Activated CD4-positive, alpha-beta T cell treated with anti-CD3 and anti-CD28 coated beads, Interleukin-2, amount 50 U/mL, for 24 hours (primary cell): ENCODE measurements at regions not wholly inside any gene's neighbourhood (a gene's known extent, or its start where the extent isn't known, plus 50 kb on each side); places are given as distances from the start of the nearest gene placed in this dataset.

Source experiments
- DNase-seq, 2 donors: peaks; one replicate each; pipeline ENCODE4 v3.0.0-alpha.2; 2020; ENCODE audit warnings: low read depth in 1 of 2, low spot score in 1 of 2

DNA sequence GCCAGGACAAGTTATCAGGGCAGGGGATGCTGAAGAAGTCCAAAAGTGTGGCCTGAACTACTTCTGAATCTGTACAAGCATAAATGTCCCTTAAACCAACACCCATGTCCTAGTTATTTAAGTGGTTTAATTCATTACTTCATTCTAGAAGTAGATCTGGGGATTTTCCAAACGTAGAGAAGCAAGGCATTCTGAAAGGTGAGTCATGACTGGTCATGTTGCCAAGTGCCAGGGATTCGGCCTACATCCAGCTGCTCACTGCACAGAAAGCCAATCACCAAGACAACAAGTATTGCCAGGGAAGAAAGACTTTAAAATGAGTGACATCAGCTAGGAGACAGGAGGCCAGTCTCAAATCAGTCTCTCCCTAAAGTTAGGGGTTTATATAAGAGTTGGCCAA, 396.6 kb downstream of the GABRB3 start:
- DNase-seq: no peak

DNA sequence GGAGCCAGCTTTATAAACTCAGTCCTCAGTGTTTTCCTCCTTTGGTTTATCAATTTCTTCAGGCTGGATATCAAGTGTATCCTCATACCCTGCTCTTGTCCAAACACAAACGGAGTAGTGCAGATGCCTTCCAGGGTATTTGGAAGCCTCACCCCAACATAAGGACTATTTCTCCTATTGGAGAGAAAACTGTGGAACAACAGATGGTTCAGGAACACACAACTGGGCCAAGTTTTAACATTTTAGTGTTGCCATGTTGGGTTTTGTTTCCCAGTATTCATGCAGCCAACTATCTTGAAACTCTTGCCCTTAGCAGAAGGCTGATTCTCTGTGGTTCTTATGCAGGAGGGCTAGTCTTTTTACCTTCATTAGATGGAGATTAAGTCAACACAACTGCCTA, 398.1 kb downstream of the GABRB3 start:
- no peak for DNase-seq

DNA sequence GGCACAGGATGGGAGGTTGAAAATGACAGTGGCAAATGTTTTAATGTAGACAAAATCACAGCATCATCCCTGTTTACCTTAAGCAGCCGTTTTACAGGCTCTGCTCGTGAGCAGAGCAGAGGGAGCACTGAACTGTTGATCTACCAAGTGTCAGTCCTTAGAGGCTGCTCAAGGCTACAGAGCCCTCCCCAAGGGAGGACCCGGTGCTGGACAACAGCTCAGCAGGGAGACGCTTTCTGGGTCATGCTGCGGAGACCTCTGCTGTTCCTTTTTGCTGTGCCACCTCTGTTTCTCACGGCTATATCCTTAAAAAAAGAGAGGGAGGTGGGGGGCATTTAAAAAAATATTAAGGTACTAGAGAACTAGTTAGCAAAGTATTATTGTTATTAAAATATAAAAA, 400.2 kb downstream of the GABRB3 start:
- no peak for DNase-seq

DNA sequence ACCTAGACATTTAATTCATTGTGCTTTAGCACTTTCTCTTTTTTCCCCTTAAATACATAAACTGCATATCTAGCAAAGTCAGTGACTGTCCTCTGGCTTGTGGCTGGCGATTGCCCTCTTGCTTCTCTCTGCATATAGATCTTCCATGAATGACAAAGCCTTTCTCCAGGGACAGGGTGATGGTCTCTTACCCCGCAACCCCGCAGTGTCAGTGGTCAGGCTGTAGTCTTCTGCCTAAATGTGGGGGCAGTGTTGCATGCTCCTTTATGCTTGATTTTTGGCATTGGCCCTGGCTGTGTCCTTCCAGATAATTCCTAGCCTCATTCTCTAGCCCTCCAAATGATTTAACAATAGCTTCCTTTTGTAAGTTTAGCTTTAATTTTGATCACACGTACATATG, 407.8 kb downstream of the GABRB3 start:
- no peak for DNase-seq

- DNase-seq: no peak
These were observed 413.0 kb downstream of the GABRB3 start for GRCh38 chr15:26359855-26360254.

DNA sequence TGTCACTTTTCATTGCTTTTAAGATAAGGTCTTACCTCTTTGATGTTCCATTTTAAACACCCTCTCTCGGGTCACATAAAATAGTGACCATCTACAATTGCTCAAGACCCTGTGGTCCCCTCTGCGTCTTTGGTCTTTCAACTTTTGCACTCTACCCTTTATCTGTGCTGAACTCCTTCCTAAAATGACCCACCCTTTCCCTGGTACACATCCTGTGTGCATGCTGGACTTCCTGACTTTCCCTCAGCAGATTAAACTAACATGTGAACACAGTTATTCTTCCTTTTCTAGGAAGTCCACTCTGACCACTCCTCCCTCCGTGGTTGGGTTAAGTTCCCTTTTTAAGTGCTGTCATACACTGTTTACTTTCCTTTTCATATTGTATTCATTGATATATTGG, 414.2 kb downstream of the GABRB3 start:
- no peak for DNase-seq

DNA sequence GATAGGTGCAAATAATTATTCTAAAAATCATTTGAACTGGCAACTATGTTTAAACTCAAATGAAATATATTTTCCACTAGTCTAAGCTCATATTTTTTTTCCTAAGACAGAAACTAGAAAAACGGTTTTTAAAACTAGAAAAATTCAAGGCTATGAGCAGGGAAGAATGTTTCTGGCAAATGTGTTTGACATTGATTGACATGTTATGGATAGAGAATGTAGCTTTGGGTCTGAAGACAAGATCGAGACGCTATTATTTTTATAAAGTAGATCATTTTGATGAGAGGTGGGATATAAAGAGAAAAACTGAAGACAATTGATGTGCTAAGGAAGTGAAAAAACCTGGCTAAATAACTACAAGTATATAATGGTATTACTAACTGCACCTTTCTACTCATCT, 415.2 kb downstream of the GABRB3 start:
- no peak for DNase-seq

DNA sequence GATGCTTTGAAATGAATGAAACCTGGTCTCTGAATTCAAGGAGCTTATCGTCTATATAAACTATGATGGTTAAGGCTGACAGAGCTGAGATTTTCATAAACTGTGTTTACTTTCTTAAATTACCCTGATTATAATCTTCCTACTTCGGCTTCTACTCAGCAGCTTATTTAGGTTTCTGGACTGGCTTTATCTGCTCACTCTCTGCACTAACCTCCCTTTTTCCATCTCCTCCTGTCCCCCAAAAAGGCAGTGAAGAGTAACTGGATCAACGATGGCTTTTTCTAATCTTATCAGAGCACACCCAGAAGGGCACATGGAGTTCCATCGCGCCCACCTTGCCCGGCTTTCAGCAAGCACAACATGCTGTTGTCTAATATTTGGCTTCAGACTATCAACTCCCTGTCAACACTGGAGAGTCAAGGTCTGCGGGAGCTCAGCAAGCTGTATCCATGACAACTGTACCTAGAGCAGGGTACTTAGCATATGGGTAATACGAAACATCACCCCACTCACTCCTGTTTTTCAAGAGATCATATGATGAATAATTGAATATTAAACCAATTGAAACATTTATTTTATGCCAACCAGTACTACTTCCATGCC, 417.3 kb downstream of the GABRB3 start:
- no peak for DNase-seq

- DNase-seq: no peak
These were observed 420.0 kb downstream of the GABRB3 start for GRCh38 chr15:26352909-26353308.

- DNase-seq: no peak
These were observed 420.5 kb downstream of the GABRB3 start for GRCh38 chr15:26352406-26352805.

GRCh38 chr15:26325495-26325894, 447.4 kb downstream of the GABRB3 start:
- no peak for DNase-seq

DNA sequence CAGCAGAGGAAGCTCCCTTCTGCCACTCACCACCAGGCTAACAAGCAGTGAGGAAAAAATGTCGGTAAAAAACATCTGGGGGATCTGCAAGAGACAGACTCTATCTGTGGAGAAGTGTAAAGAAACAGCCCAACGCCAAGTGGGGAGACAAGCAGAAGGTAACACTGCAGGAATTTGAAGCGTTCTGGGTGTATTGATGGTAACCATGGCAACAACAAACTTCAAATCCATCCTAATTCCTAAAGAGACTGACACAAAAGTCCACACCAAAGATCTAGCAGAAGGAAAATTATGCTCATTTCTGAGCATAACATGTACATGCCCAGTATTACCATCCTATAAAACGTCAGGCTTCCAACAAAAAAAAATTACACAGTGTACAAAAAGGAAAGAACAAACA, 449.3 kb downstream of the GABRB3 start:
- DNase-seq: no peak

DNA sequence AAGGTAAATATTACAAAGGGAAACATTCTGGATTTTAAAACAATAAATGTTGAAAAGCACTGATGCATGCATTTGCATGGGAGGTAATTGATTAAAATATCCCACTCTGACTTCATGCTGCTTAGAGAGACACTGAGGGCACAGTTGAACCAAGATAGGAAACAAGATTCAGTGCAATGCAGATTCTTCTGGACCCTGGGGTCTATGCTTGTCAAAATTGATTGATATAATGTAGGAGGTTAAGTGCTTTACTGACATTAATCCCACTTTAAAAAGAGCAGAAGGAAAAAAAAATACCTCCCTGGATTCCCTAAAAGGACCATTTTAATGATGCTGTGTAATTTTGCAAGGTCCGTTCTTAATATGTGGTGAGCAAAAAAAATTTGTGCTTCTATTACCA, 454.2 kb downstream of the GABRB3 start:
- no peak for DNase-seq

DNA sequence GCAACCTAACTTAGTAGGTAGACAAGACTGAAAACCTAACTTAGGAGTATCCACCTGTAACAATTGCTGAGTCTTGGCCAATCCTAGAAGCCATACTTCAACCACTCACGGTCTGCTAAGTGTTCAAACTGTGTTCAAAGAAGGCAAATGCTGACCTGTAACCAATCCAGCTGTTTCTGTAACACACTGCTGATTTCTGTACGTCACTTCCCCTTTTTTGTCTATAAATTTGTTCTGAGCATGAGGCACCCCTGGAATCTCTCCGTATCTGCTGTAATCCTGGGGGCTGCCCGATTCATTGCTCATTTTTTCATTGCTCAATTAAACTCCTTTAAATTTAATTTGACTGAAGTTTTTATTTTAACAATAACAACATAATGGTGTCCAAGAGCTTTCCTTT, 451.4 kb upstream of the ATP10A start:
- DNase-seq: no peak

DNA sequence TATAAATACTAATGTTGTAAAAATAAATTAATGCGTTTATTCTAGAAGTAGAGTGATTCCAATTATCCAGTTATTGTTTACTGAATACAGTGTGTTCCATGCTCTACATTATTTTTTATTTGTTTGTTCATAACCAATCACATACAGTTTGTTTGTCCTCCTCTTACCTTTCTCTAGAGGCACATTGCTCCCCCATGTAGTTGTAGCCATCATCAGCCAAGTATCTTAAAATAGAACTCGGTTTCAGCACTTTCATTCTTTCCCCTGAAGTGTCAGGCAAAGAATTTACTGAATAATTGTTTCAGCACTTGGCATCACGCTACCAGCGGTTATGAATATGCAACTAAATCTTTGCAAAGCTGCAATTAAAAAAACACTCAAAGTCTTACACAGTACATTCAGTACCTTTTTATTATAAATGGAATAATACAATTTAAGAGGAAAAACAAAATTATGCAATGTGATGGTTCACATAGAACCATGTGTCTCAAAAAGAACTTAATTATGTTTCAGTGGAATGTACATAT, 448.6 kb upstream of the ATP10A start:
- no peak for DNase-seq

DNA sequence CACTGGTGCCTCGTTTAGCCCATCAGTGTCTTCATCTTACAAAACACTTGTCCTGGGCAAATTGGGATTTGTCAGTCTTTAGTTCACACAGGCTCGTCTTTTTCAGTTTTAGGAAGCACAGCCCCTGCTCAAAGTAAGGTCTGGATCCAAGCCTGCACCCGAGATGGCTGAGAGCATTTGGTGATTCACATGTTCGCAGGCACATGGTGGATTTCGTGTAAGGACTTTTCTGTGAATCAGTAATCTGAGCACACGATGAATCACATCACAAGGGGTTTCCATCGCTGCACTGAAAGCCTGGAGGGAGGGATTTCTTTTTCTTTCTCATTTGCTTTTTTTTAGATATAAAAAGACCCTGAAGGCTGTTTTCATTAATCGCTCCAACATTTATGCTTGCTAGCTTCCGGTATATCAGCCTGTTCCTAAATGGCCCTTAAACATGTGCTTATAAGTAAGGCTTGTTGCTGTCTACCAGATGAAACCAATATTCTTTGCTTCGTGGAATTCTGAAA, 435.6 kb upstream of the ATP10A start:
- DNase-seq: no peak

DNA sequence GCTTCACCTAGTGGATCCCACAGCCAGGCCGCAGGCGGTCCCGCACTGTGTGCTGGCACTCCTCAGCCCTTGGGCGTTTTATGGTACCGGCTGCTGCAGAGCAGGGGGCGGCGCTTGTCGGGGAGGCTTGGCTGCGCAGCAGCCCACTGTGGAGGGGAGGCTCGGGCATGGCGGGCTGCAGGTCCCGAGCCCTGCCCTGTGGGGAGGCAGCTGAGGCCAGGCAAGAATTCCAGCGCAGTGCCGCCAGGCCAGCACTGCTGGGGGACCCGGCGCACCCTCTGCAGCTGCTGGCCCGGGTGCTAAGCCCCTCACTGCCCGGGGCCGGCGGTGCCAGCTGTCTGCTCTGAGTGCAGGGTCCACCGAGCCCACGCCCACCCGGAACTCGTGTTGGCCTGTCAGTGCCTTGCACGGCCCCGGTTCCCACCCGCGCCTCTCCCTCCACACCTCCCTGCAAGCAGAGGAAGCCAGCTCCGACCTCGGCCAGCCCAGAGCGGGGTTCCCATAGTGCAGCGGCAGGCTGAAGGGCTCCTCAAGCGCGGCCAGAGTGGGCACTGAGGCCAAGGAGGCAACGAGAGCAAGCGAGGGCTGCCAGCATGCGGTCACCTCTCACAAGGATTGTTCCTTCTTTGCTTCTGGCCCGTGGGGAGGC, 435.0 kb upstream of the ATP10A start:
- DNase-seq: no peak

DNA sequence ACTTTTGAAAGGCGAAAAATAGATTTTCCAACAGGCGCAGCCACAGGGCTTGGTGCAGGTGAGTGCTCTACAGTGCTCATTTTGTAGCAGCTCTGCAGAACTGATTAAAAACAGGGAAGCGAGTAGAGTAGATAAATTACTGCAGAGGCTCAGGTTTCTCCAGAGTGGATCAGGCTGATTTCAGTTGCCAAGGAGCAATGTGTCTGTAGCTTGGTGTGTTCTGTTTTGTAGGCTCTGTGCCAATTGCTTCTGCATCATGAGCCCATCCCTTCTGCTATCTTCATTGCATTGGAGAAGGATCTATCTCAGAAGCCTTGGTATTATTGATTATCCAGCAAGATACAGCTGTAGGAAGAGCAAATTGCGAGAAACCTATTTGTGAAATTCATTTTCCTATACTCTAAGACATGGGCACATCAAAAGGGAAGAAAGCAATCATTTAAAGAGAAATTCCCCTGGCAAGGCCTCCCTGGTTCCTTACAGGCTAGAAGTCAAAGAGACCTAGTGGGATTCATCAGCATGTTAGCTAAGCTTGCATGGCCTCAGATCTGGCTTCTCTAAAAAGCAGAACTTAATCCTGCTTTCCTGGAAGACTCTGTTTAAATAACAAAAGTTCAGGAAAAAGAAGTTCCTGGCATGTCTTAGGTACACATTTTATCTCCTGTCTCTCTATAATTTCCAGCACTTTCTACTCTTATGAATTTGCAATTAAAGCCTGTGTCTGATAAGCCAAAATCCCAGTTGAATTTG, 432.4 kb upstream of the ATP10A start:
- DNase-seq: no peak

DNA sequence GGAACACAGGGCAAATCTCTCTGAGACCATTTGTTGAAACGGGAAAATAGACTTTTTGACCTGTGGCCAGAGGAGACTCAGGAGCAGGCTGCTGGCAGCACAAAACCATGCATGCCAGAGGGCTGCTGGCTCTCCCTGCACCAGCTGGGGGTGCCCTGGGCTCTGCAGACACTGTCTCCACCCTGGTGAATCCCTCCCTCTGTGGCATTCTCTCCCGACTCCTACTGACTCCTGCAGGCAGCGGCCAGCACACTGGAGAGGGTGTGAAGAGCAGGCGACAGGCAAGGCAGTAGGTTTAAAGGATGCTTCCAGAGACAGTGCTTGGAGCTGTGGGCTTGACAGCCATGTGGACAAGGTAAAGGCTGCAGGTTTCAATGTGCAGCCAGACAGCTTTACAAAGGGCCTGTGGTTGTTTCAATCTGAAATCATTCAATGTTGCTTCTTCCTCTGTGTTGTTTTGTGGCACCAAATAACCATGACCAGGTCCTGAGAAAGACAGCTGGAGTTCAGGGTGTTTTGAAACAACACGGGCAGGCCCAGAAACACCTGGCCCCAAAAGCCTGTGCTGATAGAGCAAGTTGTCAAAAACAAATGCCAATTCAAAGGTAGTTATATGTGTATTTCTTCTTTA, 431.0 kb upstream of the ATP10A start:
- no peak for DNase-seq

GRCh38 chr15:26287381-26287780, 424.3 kb upstream of the ATP10A start:
- no peak for DNase-seq

DNA sequence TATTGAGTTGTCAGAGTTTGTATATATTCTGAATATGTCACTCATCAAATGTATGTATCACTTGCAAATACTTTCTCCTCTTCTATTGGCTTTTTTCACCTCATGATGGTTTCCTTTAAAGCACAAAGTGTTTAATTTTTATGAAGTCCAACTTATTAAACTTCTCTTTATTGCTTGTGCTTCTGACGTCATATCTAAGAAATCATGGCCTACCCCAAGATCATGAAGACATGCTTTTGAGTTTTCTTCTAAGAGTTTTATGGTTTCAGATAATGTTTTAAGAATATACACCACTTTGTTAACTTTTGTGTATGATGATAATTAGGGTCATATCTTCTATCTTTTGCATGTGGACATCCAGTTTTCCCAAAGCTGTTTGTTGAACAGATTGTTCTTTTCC, 417.2 kb upstream of the ATP10A start:
- no peak for DNase-seq

GRCh38 chr15:26261966-26262365, 398.8 kb upstream of the ATP10A start:
- DNase-seq: no peak
